ENCODE measurements at regions not wholly inside any gene's neighbourhood (a gene's known extent, or its start where the extent isn't known, plus 50 kb on each side); places are given as distances from the start of the nearest gene placed in this dataset.

DNA sequence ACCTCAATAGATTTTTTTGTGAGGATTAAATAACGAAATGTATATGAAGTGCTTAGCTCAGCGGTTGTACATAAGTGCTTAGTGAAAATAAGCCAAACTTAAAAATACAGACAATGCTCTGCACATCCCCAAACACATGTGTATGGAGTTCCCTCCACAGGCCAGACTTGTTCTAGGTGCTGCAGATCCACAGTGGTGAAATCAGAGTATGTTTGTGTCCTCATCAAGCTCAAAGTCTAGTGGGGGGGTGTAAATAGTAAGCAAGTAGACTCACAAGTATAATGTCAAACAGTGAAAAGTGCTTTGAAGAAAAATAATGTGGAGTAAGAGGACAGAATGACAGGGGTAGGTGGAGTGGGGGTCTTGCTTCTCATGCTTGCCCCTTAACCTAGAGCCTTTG, 157.4 kb upstream of the SPRY4 start:
- no peak for TF ChIP-seq POLR2AphosphoS5 (IDR thresholded peaks at IDR 0.05; ENCODE audit: insufficient read depth, low read depth, low read length)
- TF ChIP-seq FOS (IDR thresholded peaks at IDR 0.05; ENCODE audit: borderline replicate concordance, insufficient read depth, low read length), result no peak
- TF ChIP-seq EZH2 (IDR thresholded peaks at IDR 0.05; ENCODE audit: borderline replicate concordance, low read depth, low read length, severe bottlenecking), result no peak
- no peak for TF ChIP-seq POLR2A (IDR thresholded peaks at IDR 0.05; ENCODE audit: low read depth, low read length)
- TF ChIP-seq, protein P1, sequence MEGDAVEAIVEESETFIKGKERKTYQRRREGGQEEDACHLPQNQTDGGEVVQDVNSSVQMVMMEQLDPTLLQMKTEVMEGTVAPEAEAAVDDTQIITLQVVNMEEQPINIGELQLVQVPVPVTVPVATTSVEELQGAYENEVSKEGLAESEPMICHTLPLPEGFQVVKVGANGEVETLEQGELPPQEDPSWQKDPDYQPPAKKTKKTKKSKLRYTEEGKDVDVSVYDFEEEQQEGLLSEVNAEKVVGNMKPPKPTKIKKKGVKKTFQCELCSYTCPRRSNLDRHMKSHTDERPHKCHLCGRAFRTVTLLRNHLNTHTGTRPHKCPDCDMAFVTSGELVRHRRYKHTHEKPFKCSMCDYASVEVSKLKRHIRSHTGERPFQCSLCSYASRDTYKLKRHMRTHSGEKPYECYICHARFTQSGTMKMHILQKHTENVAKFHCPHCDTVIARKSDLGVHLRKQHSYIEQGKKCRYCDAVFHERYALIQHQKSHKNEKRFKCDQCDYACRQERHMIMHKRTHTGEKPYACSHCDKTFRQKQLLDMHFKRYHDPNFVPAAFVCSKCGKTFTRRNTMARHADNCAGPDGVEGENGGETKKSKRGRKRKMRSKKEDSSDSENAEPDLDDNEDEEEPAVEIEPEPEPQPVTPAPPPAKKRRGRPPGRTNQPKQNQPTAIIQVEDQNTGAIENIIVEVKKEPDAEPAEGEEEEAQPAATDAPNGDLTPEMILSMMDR (IDR thresholded peaks at IDR 0.05; ENCODE audit: extremely low read depth in 1 of 2, insufficient read depth in 1 of 2, low read depth in 1 of 2, low read length in 2 of 2), result no peak
- TF ChIP-seq MYC (IDR thresholded peaks at IDR 0.05; ENCODE audit: low read depth, low read length), result no peak
- no peak for TF ChIP-seq GATA2 (IDR thresholded peaks at IDR 0.05; ENCODE audit: insufficient read depth, insufficient read length, low read depth, low read length)
- TF ChIP-seq JUN (IDR thresholded peaks at IDR 0.05; ENCODE audit: borderline replicate concordance, insufficient read depth, insufficient read length, low read depth), result no peak
- TF ChIP-seq, protein P2, sequence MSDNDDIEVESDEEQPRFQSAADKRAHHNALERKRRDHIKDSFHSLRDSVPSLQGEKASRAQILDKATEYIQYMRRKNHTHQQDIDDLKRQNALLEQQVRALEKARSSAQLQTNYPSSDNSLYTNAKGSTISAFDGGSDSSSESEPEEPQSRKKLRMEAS (IDR thresholded peaks at IDR 0.05; ENCODE audit: insufficient read depth, insufficient read length), result no peak
- dilution Hi-C loops (cut with MboI; ENCODE audit: extremely low pct_ligation_motif_present, low sequenced_read_pairs), result no loop called here
- FAIRE-seq (no peak), DNase-seq (ENCODE audit: low read depth, low spot score) (no peak)
- no peak overlapping the region for H3K4me3 ChIP-seq (replicated peaks in 1 of 3; ENCODE audit: insufficient read depth in 1 of 3, low read depth in 1 of 3, low read length in 3 of 3)
- H3K9me3 ChIP-seq (replicated peaks; ENCODE audit: control insufficient read depth, insufficient read depth, low read length), result no peaks in the 10 kb centered on the region
- H3K9ac ChIP-seq (replicated peaks; ENCODE audit: extremely low read depth, insufficient read depth, low read length), result no peak overlapping the region
- no peaks in the 10 kb centered on the region for H3K9me1 ChIP-seq (replicated peaks; ENCODE audit: control insufficient read depth, extremely low read depth, insufficient read depth, low read length)
- H3K27me3 ChIP-seq (ENCODE audit: control insufficient read depth in 2 of 2, insufficient read depth in 2 of 2, low read length in 2 of 2), result no peaks in the 10 kb centered on the region
- BruUV-seq (replicated peaks), result no TSS peak
- CTCF ChIA-PET, result interaction anchor here (1.1 to 1.2 kb wide), 2 partner anchors 10 to 16 kb away, joined by 5 to 7 read pairs; no protein-coding TSS in a partner anchor
- H4K20me1 ChIP-seq (replicated peaks; ENCODE audit: control insufficient read depth, extremely low read depth, insufficient read depth, low read length), result no peaks in the 10 kb centered on the region
- H3K4me1 ChIP-seq (ENCODE audit: control insufficient read depth, extremely low read depth, insufficient read depth, low read length), result peaks cover 7% of the 10 kb centered on the region
- no peaks in the 10 kb centered on the region for H3K36me3 ChIP-seq (ENCODE audit: control insufficient read depth in 2 of 2, extremely low read depth in 1 of 2, insufficient read depth in 2 of 2, low read length in 2 of 2)
- intact Hi-C loops (cut with micrococcal nuclease), result no loop called here
- H3K79me2 ChIP-seq (ENCODE audit: control insufficient read depth, insufficient read depth, low read length), result no peaks in the 10 kb centered on the region
- POLR2A ChIA-PET, result interaction anchor here (1.1 kb wide), 1 partner anchor 11 kb away, joined by 5 read pairs; no protein-coding TSS in a partner anchor
- H3K27ac ChIP-seq (ENCODE audit: insufficient read depth, low read depth, low read length), result no peak overlapping the region
- H2AFZ ChIP-seq (ENCODE audit: low read depth, low read length), result no peak overlapping the region
- H3K4me2 ChIP-seq (ENCODE audit: insufficient read depth, low read length), result no peak overlapping the region
